Esophagus squamous epithelium (tissue), 4 donors: ENCODE measurements at regions not wholly inside any gene's neighbourhood (a gene's known extent, or its start where the extent isn't known, plus 50 kb on each side); places are given as distances from the start of the nearest gene placed in this dataset.

ENCODE experiments used
- POLR2A ChIP-seq, 4 donors: fragments of 450-650 bp; IDR thresholded peaks; one replicate each; pipeline ENCODE4 v1.6.1; 2017; ENCODE audit warnings: antibody characterized with exemption in 4 of 4, mild to moderate bottlenecking in 4 of 4, moderate library complexity in 3 of 4
- TF ChIP-seq, protein P1 (sequence below), 6 experiments: fragments of 450-650 bp in 4 of 6; fragments of 200-600 bp in 2 of 6; sonication (generic) in 2 of 6; IDR thresholded peaks; one replicate each; pipeline ENCODE4 v1.5.1; 2016 to 2019; ENCODE audit warnings: antibody characterized with exemption in 6 of 6, mild to moderate bottlenecking in 4 of 6, moderate library complexity in 4 of 6

DNA sequence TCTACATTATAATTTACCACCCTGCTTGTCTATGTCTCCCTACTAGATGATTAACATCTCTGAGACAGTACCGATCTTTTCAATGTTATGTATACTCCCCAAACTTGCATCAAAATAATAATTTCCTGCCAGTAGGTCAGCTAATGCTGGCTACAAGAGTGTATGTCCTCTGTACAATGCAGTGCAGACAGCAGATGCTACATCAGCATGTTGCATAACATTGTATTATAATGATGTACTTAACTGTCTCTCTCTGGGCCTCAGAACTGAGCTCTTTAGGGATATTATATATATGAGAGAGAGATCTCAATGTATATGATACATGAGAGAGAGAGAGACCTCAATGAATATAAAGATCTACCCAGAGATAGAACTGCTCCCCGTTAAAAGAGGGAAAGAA, 456.6 kb downstream of the SHQ1 start:
- TF ChIP-seq POLR2A (IDR thresholded peaks at IDR 0.05): no peak
- TF ChIP-seq, protein P1, sequence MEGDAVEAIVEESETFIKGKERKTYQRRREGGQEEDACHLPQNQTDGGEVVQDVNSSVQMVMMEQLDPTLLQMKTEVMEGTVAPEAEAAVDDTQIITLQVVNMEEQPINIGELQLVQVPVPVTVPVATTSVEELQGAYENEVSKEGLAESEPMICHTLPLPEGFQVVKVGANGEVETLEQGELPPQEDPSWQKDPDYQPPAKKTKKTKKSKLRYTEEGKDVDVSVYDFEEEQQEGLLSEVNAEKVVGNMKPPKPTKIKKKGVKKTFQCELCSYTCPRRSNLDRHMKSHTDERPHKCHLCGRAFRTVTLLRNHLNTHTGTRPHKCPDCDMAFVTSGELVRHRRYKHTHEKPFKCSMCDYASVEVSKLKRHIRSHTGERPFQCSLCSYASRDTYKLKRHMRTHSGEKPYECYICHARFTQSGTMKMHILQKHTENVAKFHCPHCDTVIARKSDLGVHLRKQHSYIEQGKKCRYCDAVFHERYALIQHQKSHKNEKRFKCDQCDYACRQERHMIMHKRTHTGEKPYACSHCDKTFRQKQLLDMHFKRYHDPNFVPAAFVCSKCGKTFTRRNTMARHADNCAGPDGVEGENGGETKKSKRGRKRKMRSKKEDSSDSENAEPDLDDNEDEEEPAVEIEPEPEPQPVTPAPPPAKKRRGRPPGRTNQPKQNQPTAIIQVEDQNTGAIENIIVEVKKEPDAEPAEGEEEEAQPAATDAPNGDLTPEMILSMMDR (IDR thresholded peaks at IDR 0.05): no peak
